Panc1 (cell line): ENCODE measurements at regions not wholly inside any gene's neighbourhood (a gene's known extent, or its start where the extent isn't known, plus 50 kb on each side); places are given as distances from the start of the nearest gene placed in this dataset.

ENCODE experiments used
- ATAC-seq: fragments of 200-7000 bp; cut with Tn5 transposase; 2 replicates; pipeline ENCODE4 v1.9.1; 2020; ENCODE audit warnings: mild to moderate bottlenecking, moderate library complexity
- BruUV-seq: library from RNA; stranded (reverse); fragments of 400-500 nt; replicated peaks from 2 replicates; lab custom pipeline; 2021; lab: Mats Ljungman, UMichigan
- CTCF ChIA-PET: fragments of 300-600 bp; sonication (Branson Sonifier 250); formaldehyde crosslinking; loops from one replicate; lab custom pipeline; 2022; ENCODE audit warnings: antibody characterized with exemption; lab: Charles Lee
- POLR2A ChIA-PET: fragments of 300-600 bp; sonication (Branson Sonifier 250); formaldehyde crosslinking; loops from one replicate; lab custom pipeline; 2022; ENCODE audit warnings: antibody characterized with exemption; lab: Charles Lee
- DNase-seq: peaks from one replicate; pipeline ENCODE4 v3.0.0-alpha.2; 2010; ENCODE audit warnings: low read depth, low spot score
- H3K27ac ChIP-seq: 2 replicates; pipeline ENCODE4 v1.5.1; 2011; ENCODE audit warnings: mild to moderate bottlenecking, low read length, inconsistent platforms
- H3K27me3 ChIP-seq: fragments of 200-500 bp; sonication (Bioruptor generic); 2 replicates; pipeline ENCODE4 v1.6.0; 2014; ENCODE audit warnings: low read length, inconsistent platforms; ENCODE audit not compliant: control insufficient read depth, insufficient read depth
- H3K36me3 ChIP-seq: fragments of 200-500 bp; sonication (Bioruptor generic); 2 replicates; pipeline ENCODE4 v1.5.1; 2014; ENCODE audit warnings: inconsistent platforms, mild to moderate bottlenecking, low read length, moderate library complexity; ENCODE audit not compliant: control insufficient read depth, insufficient read depth
- H3K4me1 ChIP-seq: 2 replicates; pipeline ENCODE4 v1.5.1; 2011; ENCODE audit warnings: inconsistent platforms, mild to moderate bottlenecking, low read length, moderate library complexity; ENCODE audit not compliant: control insufficient read depth, insufficient read depth
- H3K4me3 ChIP-seq, 2 experiments: 2 replicates each; pipeline ENCODE4 v1.5.1; 2011 to 2012; ENCODE audit warnings: low read depth in 2 of 2, low read length in 2 of 2, mild to moderate bottlenecking in 2 of 2, inconsistent platforms in 1 of 2, moderate library complexity in 1 of 2
- H3K9me3 ChIP-seq: fragments of 200-500 bp; sonication (Bioruptor generic); 2 replicates; pipeline ENCODE4 v1.5.1; 2014; ENCODE audit warnings: low read depth, mild to moderate bottlenecking, inconsistent platforms, low read length, moderate library complexity; ENCODE audit not compliant: control insufficient read depth, insufficient read depth
- POLR2AphosphoS5 ChIP-seq: IDR thresholded peaks from 2 replicates; pipeline ENCODE4 v1.6.1; 2012; ENCODE audit warnings: mild to moderate bottlenecking, low read depth, low read length, moderate library complexity
- SIN3A ChIP-seq: IDR thresholded peaks from 2 replicates; pipeline ENCODE4 v1.6.1; 2012; ENCODE audit warnings: low read depth, mild to moderate bottlenecking, low read length, moderate library complexity, borderline replicate concordance; ENCODE audit not compliant: insufficient read depth
- TCF7L2 ChIP-seq: IDR thresholded peaks from 2 replicates; pipeline ENCODE4 v1.6.1; 2011; ENCODE audit warnings: mild to moderate bottlenecking, low read depth, low read length, inconsistent platforms
- in situ Hi-C: cut with HindIII; loops from 2 replicates; pipeline ENCODE4 v1.10.0; 2016; ENCODE audit warnings: low sequenced_read_pairs, low pct_unique_long_range_greater_than_20kb
- intact Hi-C: fragments of 100-400 bp; cut with micrococcal nuclease; formaldehyde crosslinking; loops from one replicate; pipeline ENCODE4 v1.10.0; 2022; ENCODE audit not compliant: unreplicated experiment
- TF ChIP-seq, protein P1 (sequence below), 2 experiments: IDR thresholded peaks; 2 replicates each; pipeline ENCODE4 v1.6.1; 2011 to 2012; ENCODE audit warnings: low read depth in 2 of 2, control low read depth in 1 of 2, low read length in 1 of 2, mild to moderate bottlenecking in 1 of 2, moderate library complexity in 1 of 2; ENCODE audit not compliant: insufficient read depth in 1 of 2
- TF ChIP-seq, protein P2 (sequence below): fragments of 450-650 bp; IDR thresholded peaks from 2 replicates; pipeline ENCODE4 v1.5.1; 2017; ENCODE audit warnings: mild to moderate bottlenecking

DNA sequence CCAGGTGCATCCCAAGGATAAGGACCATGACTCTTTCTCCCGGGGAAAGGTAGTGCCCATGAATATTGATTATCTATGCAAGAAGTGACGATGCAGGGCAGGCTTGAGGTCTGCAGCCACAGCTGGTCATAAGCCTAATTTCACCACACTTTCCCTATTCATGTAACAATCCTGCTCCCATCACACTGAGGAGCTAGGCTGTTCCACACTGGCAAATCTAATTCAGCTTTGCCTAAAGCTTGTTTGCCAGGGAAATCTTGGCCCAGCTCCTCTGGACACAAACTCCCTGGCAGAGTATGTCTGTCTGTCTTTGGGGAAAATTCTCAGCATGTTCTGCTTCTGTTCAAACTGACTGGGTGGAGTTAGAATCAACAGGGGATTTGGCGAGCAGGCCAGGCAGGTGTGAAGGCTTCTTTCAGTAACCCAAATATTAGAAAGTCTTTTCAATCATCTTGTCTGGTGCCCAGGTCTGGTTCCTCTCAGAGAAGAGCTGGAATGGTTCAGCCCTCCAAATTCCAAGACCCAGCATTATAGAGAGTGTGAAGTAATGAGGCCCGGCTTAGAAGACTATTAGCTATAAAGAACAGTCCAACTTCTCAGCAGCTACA is 88.5 kb upstream of the SPDL1 start:
- DNase-seq: no peak
- Histone ChIP-seq H3K36me3 (no peaks in the 10 kb centered on the region), H3K27ac (no peak overlapping the region), H3K4me3 (no peak overlapping the region), H3K4me1 (no peaks in the 10 kb centered on the region), H3K27me3 (no peaks in the 10 kb centered on the region), H3K9me3 (no peaks in the 10 kb centered on the region)
- in situ Hi-C loops: no loop called here
- TF ChIP-seq SIN3A (no peak), TCF7L2 (no peak), POLR2AphosphoS5 (no peak)
- TF ChIP-seq, protein P1, sequence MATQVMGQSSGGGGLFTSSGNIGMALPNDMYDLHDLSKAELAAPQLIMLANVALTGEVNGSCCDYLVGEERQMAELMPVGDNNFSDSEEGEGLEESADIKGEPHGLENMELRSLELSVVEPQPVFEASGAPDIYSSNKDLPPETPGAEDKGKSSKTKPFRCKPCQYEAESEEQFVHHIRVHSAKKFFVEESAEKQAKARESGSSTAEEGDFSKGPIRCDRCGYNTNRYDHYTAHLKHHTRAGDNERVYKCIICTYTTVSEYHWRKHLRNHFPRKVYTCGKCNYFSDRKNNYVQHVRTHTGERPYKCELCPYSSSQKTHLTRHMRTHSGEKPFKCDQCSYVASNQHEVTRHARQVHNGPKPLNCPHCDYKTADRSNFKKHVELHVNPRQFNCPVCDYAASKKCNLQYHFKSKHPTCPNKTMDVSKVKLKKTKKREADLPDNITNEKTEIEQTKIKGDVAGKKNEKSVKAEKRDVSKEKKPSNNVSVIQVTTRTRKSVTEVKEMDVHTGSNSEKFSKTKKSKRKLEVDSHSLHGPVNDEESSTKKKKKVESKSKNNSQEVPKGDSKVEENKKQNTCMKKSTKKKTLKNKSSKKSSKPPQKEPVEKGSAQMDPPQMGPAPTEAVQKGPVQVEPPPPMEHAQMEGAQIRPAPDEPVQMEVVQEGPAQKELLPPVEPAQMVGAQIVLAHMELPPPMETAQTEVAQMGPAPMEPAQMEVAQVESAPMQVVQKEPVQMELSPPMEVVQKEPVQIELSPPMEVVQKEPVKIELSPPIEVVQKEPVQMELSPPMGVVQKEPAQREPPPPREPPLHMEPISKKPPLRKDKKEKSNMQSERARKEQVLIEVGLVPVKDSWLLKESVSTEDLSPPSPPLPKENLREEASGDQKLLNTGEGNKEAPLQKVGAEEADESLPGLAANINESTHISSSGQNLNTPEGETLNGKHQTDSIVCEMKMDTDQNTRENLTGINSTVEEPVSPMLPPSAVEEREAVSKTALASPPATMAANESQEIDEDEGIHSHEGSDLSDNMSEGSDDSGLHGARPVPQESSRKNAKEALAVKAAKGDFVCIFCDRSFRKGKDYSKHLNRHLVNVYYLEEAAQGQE (IDR thresholded peaks at IDR 0.05; ENCODE audit: insufficient read depth in 1 of 2, low read depth in 2 of 2, low read length in 1 of 2): no peak
- intact Hi-C loops: no loop called here
- ChIA-PET POLR2A (no interaction called here), CTCF (no interaction called here)
- ATAC-seq: no peak
- BruUV-seq: no TSS peak

DNA sequence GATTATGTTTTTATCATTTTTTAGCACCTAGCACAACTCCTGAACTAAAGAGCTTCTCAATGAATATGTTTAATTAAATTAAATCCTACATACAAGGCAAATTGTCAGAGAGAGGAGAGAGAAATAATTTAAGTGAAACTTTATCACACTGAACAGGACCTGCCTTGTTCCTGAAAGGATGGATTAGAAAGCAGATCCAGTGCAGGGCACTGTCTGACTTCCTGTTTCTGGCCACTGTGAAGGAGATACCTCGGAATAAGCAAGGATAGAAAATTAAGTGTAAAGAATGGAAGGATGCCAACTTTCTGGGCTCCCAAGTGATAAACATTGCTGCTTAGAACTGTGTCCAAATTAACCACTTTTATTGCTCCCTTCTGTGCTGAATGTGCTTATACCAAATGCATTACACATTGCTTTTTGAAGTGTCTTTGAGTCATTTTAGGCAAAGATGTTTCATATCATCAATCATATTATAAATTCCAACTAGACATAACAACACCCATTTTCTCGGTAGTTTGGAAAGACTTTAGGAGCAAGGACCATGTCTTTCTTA is 89.1 kb upstream of the SPDL1 start:
- in situ Hi-C loops: no loop called here
- H3K27ac ChIP-seq: no peak overlapping the region
- ChIA-PET CTCF (no interaction called here), POLR2A (no interaction called here)
- no peaks in the 10 kb centered on the region for H3K4me1 ChIP-seq
- no peak overlapping the region for H3K4me3 ChIP-seq
- BruUV-seq: no TSS peak
- intact Hi-C loops: no loop called here
- no peak for TF ChIP-seq POLR2AphosphoS5
- TF ChIP-seq, protein P1 (IDR thresholded peaks at IDR 0.05; ENCODE audit: insufficient read depth in 1 of 2, low read depth in 2 of 2, low read length in 1 of 2): no peak
- TF ChIP-seq SIN3A: no peak
- TF ChIP-seq, protein P2, sequence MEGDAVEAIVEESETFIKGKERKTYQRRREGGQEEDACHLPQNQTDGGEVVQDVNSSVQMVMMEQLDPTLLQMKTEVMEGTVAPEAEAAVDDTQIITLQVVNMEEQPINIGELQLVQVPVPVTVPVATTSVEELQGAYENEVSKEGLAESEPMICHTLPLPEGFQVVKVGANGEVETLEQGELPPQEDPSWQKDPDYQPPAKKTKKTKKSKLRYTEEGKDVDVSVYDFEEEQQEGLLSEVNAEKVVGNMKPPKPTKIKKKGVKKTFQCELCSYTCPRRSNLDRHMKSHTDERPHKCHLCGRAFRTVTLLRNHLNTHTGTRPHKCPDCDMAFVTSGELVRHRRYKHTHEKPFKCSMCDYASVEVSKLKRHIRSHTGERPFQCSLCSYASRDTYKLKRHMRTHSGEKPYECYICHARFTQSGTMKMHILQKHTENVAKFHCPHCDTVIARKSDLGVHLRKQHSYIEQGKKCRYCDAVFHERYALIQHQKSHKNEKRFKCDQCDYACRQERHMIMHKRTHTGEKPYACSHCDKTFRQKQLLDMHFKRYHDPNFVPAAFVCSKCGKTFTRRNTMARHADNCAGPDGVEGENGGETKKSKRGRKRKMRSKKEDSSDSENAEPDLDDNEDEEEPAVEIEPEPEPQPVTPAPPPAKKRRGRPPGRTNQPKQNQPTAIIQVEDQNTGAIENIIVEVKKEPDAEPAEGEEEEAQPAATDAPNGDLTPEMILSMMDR: no peak
- TF ChIP-seq TCF7L2: no peak
- no peak for ATAC-seq
- H3K9me3 ChIP-seq: no peaks in the 10 kb centered on the region
- no peak for DNase-seq
- no peaks in the 10 kb centered on the region for H3K27me3 ChIP-seq
- no peaks in the 10 kb centered on the region for H3K36me3 ChIP-seq
